IMR-90 (cell line): ENCODE measurements at regions not wholly inside any gene's neighbourhood (a gene's known extent, or its start where the extent isn't known, plus 50 kb on each side); places are given as distances from the start of the nearest gene placed in this dataset.

Experiments
- ATAC-seq: fragments of 200-7000 bp; cut with Tn5 transposase; 2 replicates; pipeline ENCODE4 v1.9.1; 2020; ENCODE audit warnings: low read depth, mild to moderate bottlenecking, moderate library complexity
- BruUV-seq: library from RNA; stranded (reverse); fragments of 400-500 nt; replicated peaks from 2 replicates; lab custom pipeline; 2021; lab: Mats Ljungman, UMichigan
- CTCF ChIA-PET: fragments of 300-600 bp; formaldehyde crosslinking; extraction: SDS; loops from one replicate; lab custom pipeline; 2021; ENCODE audit warnings: antibody characterized with exemption; lab: Yijun Ruan, JAX
- POLR2A ChIA-PET: fragments of 300-600 bp; sonication (Branson Sonifier 250); formaldehyde crosslinking; loops from one replicate; lab custom pipeline; 2022; ENCODE audit warnings: antibody characterized with exemption; ENCODE audit not compliant: unreplicated experiment; lab: Charles Lee
- DNase-seq: peaks from one replicate; pipeline ENCODE4 v3.0.0; 2013
- H2AFZ ChIP-seq: replicated peaks from 2 replicates; pipeline ENCODE3; 2013; ENCODE audit warnings: low read length, mild to moderate bottlenecking; ENCODE audit not compliant: poor library complexity
- H2AK5ac ChIP-seq: 2 replicates; pipeline ENCODE4 v1.6.1; 2013; ENCODE audit warnings: low read depth, low read length, inconsistent platforms
- H2AK9ac ChIP-seq: replicated peaks from 2 replicates; pipeline ENCODE3; 2013; ENCODE audit warnings: mild to moderate bottlenecking, low read depth, low read length, moderate library complexity; ENCODE audit not compliant: poor library complexity
- H2BK120ac ChIP-seq: 2 replicates; pipeline ENCODE4 v1.6.1; 2013; ENCODE audit warnings: low read depth, low read length, inconsistent platforms
- H2BK15ac ChIP-seq: 3 replicates; pipeline ENCODE4 v1.6.1; 2013; ENCODE audit warnings: low read depth, low read length, inconsistent platforms
- H2BK20ac ChIP-seq: 2 replicates; pipeline ENCODE4 v1.6.1; 2013; ENCODE audit warnings: low read depth, mild to moderate bottlenecking, inconsistent platforms, low read length, moderate library complexity
- H2BK5ac ChIP-seq: 2 replicates; pipeline ENCODE4 v1.6.1; 2013; ENCODE audit warnings: mild to moderate bottlenecking, low read depth, low read length, inconsistent platforms; ENCODE audit not compliant: poor library complexity, severe bottlenecking
- H3K14ac ChIP-seq: replicated peaks from 2 replicates; pipeline ENCODE4 v1.6.1; 2013; ENCODE audit warnings: low read depth, low read length, inconsistent platforms
- H3K18ac ChIP-seq: 2 replicates; pipeline ENCODE4 v1.6.1; 2013; ENCODE audit warnings: low read depth, low read length, control low read depth
- H3K23ac ChIP-seq: 2 replicates; pipeline ENCODE4 v1.6.1; 2013; ENCODE audit warnings: low read depth, low read length, inconsistent platforms
- H3K27ac ChIP-seq: 2 replicates; pipeline ENCODE4 v1.5.1; 2013; ENCODE audit warnings: mild to moderate bottlenecking, control low read depth, low read length; ENCODE audit not compliant: insufficient read depth
- H3K27me3 ChIP-seq: 2 replicates; pipeline ENCODE4 v1.6.1; 2013; ENCODE audit warnings: low read length; ENCODE audit not compliant: control insufficient read depth, insufficient read depth
- H3K36me3 ChIP-seq: 2 replicates; pipeline ENCODE4 v1.6.1; 2013; ENCODE audit warnings: low read length, mixed read lengths; ENCODE audit not compliant: control insufficient read depth, insufficient read depth
- H3K4ac ChIP-seq: 2 replicates; pipeline ENCODE4 v1.6.1; 2013; ENCODE audit warnings: low read depth, low read length, inconsistent platforms
- H3K4me1 ChIP-seq: 2 replicates; pipeline ENCODE4 v1.6.1; 2013; ENCODE audit warnings: low read length, mixed read lengths; ENCODE audit not compliant: control insufficient read depth, insufficient read depth
- H3K4me2 ChIP-seq: 2 replicates; pipeline ENCODE4 v1.6.1; 2013; ENCODE audit warnings: low read depth, mild to moderate bottlenecking, control low read depth, low read length, moderate library complexity
- H3K4me3 ChIP-seq: 2 replicates; pipeline ENCODE4 v1.5.1; 2013; ENCODE audit warnings: low read depth, mild to moderate bottlenecking, control low read depth, low read length, moderate library complexity; ENCODE audit not compliant: insufficient read depth
- H3K56ac ChIP-seq: 2 replicates; pipeline ENCODE4 v1.6.1; 2013; ENCODE audit warnings: low read length, inconsistent platforms; ENCODE audit not compliant: insufficient read depth; ENCODE audit errors: extremely low read depth
- H3K79me1 ChIP-seq, 2 experiments: 2 replicates each; pipeline ENCODE4 v1.6.1; 2013; ENCODE audit warnings: low read length in 2 of 2, inconsistent platforms in 1 of 2, low read depth in 1 of 2
- H3K9ac ChIP-seq: 2 replicates; pipeline ENCODE4 v1.6.1; 2013; ENCODE audit warnings: low read depth, low read length, control low read depth
- H3K9me1 ChIP-seq: 2 replicates; pipeline ENCODE4 v1.6.1; 2013; ENCODE audit warnings: low read length, inconsistent platforms; ENCODE audit not compliant: insufficient read depth
- H3K9me3 ChIP-seq: 2 replicates; pipeline ENCODE4 v1.6.1; 2013; ENCODE audit warnings: low read length; ENCODE audit not compliant: control insufficient read depth, insufficient read depth
- H4K20me1 ChIP-seq: 2 replicates; pipeline ENCODE4 v1.6.1; 2013; ENCODE audit warnings: low read length, inconsistent platforms; ENCODE audit not compliant: insufficient read depth
- H4K5ac ChIP-seq: 2 replicates; pipeline ENCODE4 v1.6.1; 2013; ENCODE audit warnings: mild to moderate bottlenecking, low read depth, low read length, control low read depth
- H4K8ac ChIP-seq, 2 experiments: 2 replicates each; pipeline ENCODE4 v1.6.1; 2013; ENCODE audit warnings: low read depth in 2 of 2, low read length in 2 of 2, control low read depth in 1 of 2, inconsistent platforms in 1 of 2
- H4K91ac ChIP-seq: 2 replicates; pipeline ENCODE4 v1.6.1; 2013; ENCODE audit warnings: low read depth, low read length, inconsistent platforms; ENCODE audit not compliant: insufficient read depth
- CEBPB ChIP-seq: IDR thresholded peaks from 2 replicates; pipeline ENCODE4 v1.6.1; 2012; ENCODE audit warnings: low read depth, low read length, improper control_type of control experiment
- SMC3 ChIP-seq: fragments of 150-350 bp; IDR thresholded peaks from 2 replicates; pipeline ENCODE4 v1.6.1; 2016; ENCODE audit warnings: low read depth, mild to moderate bottlenecking, antibody characterized with exemption, low read length, moderate library complexity
- WGBS, 2 experiments: methylation state at CpG; one replicate each; pipeline versions ENCODE4 v1.1.5 to v1.1.7; 2013; ENCODE audit warnings: missing lambda C conversion rate in 2 of 2; ENCODE audit not compliant: insufficient read length in 1 of 2; ENCODE audit errors: extremely low coverage in 2 of 2; 5-methylcytosine and 5-hydroxymethylcytosine counted together
- dilution Hi-C: fragments of 300-500 bp; cut with HindIII; formaldehyde crosslinking; loops from one replicate; pipeline ENCODE4 v1.14.3; 2018; ENCODE audit warnings: low sequenced_read_pairs; ENCODE audit not compliant: unreplicated experiment
- in situ Hi-C: fragments of 300-500 bp; cut with MboI; formaldehyde crosslinking; loops from 3 replicates; pipeline ENCODE4 v1.14.3; 2019; ENCODE audit warnings: low sequenced_read_pairs, inconsistent platforms, mixed read lengths
- intact Hi-C: fragments of 100-400 bp; cut with micrococcal nuclease; formaldehyde crosslinking; loops from 2 replicates; pipeline ENCODE4 v1.10.0; 2022
- TF ChIP-seq, protein P1 (sequence below): fragments of 150-350 bp; IDR thresholded peaks from 2 replicates; pipeline ENCODE4 v1.6.1; 2016; ENCODE audit warnings: low read depth, mild to moderate bottlenecking, low read length, moderate library complexity, borderline replicate concordance

DNA sequence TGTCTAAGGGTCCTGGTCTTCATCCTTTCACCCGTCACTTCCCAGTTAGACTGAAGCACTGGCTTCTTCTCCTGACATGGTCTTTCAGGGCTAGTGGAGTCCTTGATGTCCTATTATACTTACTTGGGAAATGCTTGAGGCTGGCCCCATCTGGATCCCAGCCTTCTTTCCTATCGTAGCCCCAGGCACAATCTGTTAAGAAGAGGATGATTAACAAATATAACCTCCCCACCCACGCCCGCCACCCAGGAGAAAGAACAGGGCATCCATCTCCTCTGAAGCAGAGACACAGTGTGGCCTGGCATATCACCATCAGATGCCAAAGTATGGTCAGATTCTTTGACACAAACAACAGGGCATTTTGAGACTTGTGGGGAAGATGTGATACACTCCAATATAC is 530.1 kb downstream of the SOX11 start:
- Histone ChIP-seq H4K20me1 (no peaks in the 10 kb centered on the region), H3K9me1 (no peaks in the 10 kb centered on the region), H3K23ac (no peak overlapping the region), H3K14ac (no peak overlapping the region), H3K9me3 (no peaks in the 10 kb centered on the region), H2BK120ac (no peak overlapping the region), H3K79me1 (no peaks in the 10 kb centered on the region), H4K91ac (no peak overlapping the region), H2BK5ac (no peak overlapping the region), H3K4ac (no peak overlapping the region), H3K18ac (no peak overlapping the region), H3K27ac (no peak overlapping the region), H2BK15ac (no peak overlapping the region), H4K8ac (no peak overlapping the region), H3K9ac (no peak overlapping the region), H2BK20ac (no peak overlapping the region), H2AFZ (no peak overlapping the region), H3K4me3 (no peak overlapping the region), H3K27me3 (no peaks in the 10 kb centered on the region; the same call in 1 of the 2 replicates), H3K56ac (no peak overlapping the region), H2AK9ac (no peak overlapping the region), H4K5ac (no peak overlapping the region), H3K4me2 (no peak overlapping the region), H3K36me3 (no peaks in the 10 kb centered on the region), H2AK5ac (no peak overlapping the region), H3K4me1 (no peaks in the 10 kb centered on the region)
- DNase-seq (no peak), ATAC-seq (no peak)
- ChIA-PET CTCF (no interaction called here), POLR2A (no interaction called here)
- intact Hi-C loops (no loop called here), dilution Hi-C loops (no loop called here), in situ Hi-C loops (no loop called here)
- TF ChIP-seq, protein P1, sequence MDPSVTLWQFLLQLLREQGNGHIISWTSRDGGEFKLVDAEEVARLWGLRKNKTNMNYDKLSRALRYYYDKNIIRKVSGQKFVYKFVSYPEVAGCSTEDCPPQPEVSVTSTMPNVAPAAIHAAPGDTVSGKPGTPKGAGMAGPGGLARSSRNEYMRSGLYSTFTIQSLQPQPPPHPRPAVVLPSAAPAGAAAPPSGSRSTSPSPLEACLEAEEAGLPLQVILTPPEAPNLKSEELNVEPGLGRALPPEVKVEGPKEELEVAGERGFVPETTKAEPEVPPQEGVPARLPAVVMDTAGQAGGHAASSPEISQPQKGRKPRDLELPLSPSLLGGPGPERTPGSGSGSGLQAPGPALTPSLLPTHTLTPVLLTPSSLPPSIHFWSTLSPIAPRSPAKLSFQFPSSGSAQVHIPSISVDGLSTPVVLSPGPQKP = no peak
- TF ChIP-seq SMC3 (no peak), CEBPB (no peak)
- no CpG with 5 or more reads among the region's 4 CpGs for WGBS, 2 experiments
- no TSS peak for BruUV-seq
